Neural cell (in vitro differentiated cells): ENCODE measurements at regions not wholly inside any gene's neighbourhood (a gene's known extent, or its start where the extent isn't known, plus 50 kb on each side); places are given as distances from the start of the nearest gene placed in this dataset.

Experiments used
- CTCF ChIP-seq: fragments of 450-650 bp; IDR thresholded peaks from 2 replicates; pipeline ENCODE4 v1.5.1; 2014; ENCODE audit warnings: antibody characterized with exemption, mild to moderate bottlenecking, moderate library complexity; ENCODE audit not compliant: poor library complexity, severe bottlenecking
- EP300 ChIP-seq: fragments of 450-650 bp; conservative IDR thresholded peaks from 2 replicates; pipeline ENCODE4 v1.6.1; 2014; ENCODE audit warnings: antibody characterized with exemption, mild to moderate bottlenecking, moderate library complexity; ENCODE audit not compliant: poor library complexity, severe bottlenecking
- POLR2AphosphoS5 ChIP-seq: IDR thresholded peaks from 2 replicates; pipeline ENCODE4 v1.6.1; 2012
- TAF1 ChIP-seq: IDR thresholded peaks from 2 replicates; pipeline ENCODE4 v1.6.1; 2012; ENCODE audit warnings: low read depth

DNA sequence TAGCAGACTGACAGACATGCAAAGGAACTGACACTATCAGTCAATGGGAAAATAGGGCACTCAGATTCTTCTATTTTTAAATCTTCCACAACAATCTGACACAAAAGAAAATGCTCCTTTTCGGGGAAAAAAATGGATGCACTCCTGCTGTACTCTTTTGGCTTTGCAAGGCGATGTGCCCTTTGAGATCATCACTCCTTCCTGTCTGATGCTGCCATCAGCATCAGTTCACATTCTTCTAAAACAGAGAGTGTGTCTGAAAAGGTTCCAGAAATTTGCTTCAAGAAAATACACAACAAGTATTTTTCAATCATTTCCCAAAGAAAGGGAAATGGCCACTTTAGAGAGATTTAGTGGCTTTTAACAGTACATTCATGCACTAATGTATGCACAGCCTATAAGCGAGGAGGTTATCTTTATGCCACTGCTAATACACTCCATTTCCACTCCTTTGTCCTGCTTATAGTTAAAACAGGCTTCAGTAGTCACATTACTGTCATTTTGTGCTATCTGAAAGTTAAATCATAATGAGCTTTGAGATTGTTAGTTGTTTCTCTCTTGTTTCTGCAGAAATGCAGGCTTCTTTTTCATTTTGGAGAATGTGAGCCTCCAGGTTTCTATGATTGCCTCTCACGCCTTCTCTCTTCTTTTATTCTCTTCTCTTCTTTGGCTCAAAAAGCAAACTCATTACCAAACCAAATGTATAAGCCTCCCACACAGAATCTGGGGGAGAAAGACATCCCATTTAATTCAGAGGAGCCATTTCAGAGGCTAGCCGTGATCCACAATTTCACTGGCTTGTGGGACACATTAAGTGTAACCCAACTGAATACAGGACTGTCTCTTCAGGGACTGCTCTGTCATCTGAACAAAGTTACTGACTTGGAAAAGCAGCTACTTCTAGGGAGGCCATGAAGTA is 110.9 kb upstream of the CCDC196 start:
- TF ChIP-seq CTCF, result no peak
- no peak for TF ChIP-seq TAF1
- no peak for TF ChIP-seq EP300
- TF ChIP-seq POLR2AphosphoS5, result no peak
